Testis (tissue), 2 donors: ENCODE measurements at regions not wholly inside any gene's neighbourhood (a gene's known extent, or its start where the extent isn't known, plus 50 kb on each side); places are given as distances from the start of the nearest gene placed in this dataset.

Experiments
- DNase-seq: peaks from one replicate; pipeline ENCODE4 v3.0.0-alpha.2; 2019
- H3K27ac ChIP-seq, 2 donors: fragments of 200-600 bp; sonication (generic); one replicate each; pipeline ENCODE4 v1.5.1; 2019
- H3K27me3 ChIP-seq: fragments of 200-600 bp; sonication (generic); one replicate; pipeline ENCODE4 v1.5.1; 2019
- H3K36me3 ChIP-seq: fragments of 200-600 bp; sonication (generic); one replicate; pipeline ENCODE4 v1.5.1; 2017; ENCODE audit warnings: low read depth; ENCODE audit errors: missing control alignments
- H3K4me1 ChIP-seq: fragments of 200-600 bp; sonication (generic); one replicate; pipeline ENCODE4 v1.5.1; 2019
- H3K4me3 ChIP-seq, 2 donors: fragments of 200-600 bp; sonication (generic); one replicate each; pipeline ENCODE4 v1.5.1; 2017 to 2019
- H3K9me3 ChIP-seq: fragments of 200-600 bp; sonication (generic); one replicate; pipeline ENCODE4 v1.5.1; 2017
- CTCF ChIP-seq, 3 experiments: fragments of 450-650 bp in 2 of 3; fragments of 200-600 bp in 1 of 3; sonication (generic) in 1 of 3; IDR thresholded peaks; one replicate each; pipeline ENCODE4 v1.5.1; 2016 to 2019; ENCODE audit warnings: antibody characterized with exemption in 3 of 3, mild to moderate bottlenecking in 2 of 3, moderate library complexity in 1 of 3
- POLR2A ChIP-seq: fragments of 450-650 bp; IDR thresholded peaks from one replicate; pipeline ENCODE4 v1.6.1; 2017; ENCODE audit warnings: antibody characterized with exemption, mild to moderate bottlenecking, moderate library complexity
- WGBS, 2 donors: methylation state at CpG; one replicate each; pipeline ENCODE4 v1.1.5; 2018; 5-methylcytosine and 5-hydroxymethylcytosine counted together
- intact Hi-C: fragments of 100-400 bp; cut with DNase I; formaldehyde crosslinking; loops from one replicate; pipeline ENCODE4 v1.15.1; 2023; ENCODE audit warnings: low total_unique reads

GRCh38 chr18:79607361-79607952, 72.1 kb upstream of the CTDP1 start:
- intact Hi-C loops: no loop called here
- Histone ChIP-seq H3K27me3 (no peaks in the 10 kb centered on the region), H3K4me1 (no peaks in the 10 kb centered on the region), H3K9me3 (no peaks in the 10 kb centered on the region), H3K27ac (no peak overlapping the region), H3K4me3 (no peak overlapping the region), H3K36me3 (no peaks in the 10 kb centered on the region)
- no peak for TF ChIP-seq POLR2A
- TF ChIP-seq CTCF (IDR thresholded peaks at IDR 0.05): no peak
- WGBS, 2 donors: 84 to 87% methylated on average over 8 to 23 of the region's 25 CpGs
- no peak for DNase-seq

- no peaks in the 10 kb centered on the region for H3K27me3 ChIP-seq
Observed at GRCh38 chr18:79608069-79608468, 71.5 kb upstream of the CTDP1 start.

DNA sequence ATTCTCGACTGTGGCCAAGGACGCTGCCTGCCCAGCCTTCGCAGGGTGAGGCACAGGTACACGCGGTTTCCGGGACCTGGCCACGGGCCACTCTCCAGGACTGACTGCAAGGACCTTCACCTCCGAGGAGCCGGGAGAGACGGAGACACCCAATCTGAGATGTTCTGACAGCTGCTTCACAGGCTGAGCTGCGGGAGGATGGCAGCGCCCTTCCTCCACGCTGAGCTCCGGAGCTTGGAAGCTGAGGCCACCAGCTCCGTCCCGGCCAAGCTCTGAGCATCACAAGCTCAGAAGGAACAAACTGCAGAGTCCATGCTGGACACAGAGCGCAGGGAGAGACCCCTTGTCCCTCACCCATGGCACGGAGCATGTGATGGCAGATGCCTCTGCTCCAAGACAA, 71.1 kb upstream of the CTDP1 start:
- H3K4me1 ChIP-seq: no peaks in the 10 kb centered on the region
- H3K27me3 ChIP-seq: no peaks in the 10 kb centered on the region
- no peak overlapping the region for H3K27ac ChIP-seq
- H3K4me3 ChIP-seq: no peak overlapping the region
- no peak for DNase-seq
- TF ChIP-seq CTCF (IDR thresholded peaks at IDR 0.05): no peak
- no peak for TF ChIP-seq POLR2A
- no peaks in the 10 kb centered on the region for H3K36me3 ChIP-seq
- H3K9me3 ChIP-seq: no peaks in the 10 kb centered on the region
- WGBS, 2 donors: 73 to 82% methylated on average over 13 to 18 of the region's 18 CpGs
- intact Hi-C loops: no loop called here

More at GRCh38 chr18:79608069-79608468, 71.5 kb upstream of the CTDP1 start:
- Histone ChIP-seq H3K4me1 (no peaks in the 10 kb centered on the region), H3K27ac (no peak overlapping the region), H3K4me3 (no peak overlapping the region), H3K9me3 (no peaks in the 10 kb centered on the region), H3K36me3 (no peaks in the 10 kb centered on the region)
- 66 to 75% methylated on average over 7 to 9 of the region's 9 CpGs for WGBS, 2 donors
- TF ChIP-seq CTCF (IDR thresholded peaks at IDR 0.05) (no peak), POLR2A (no peak)
- intact Hi-C loops: no loop called here
- DNase-seq: no peak

DNA sequence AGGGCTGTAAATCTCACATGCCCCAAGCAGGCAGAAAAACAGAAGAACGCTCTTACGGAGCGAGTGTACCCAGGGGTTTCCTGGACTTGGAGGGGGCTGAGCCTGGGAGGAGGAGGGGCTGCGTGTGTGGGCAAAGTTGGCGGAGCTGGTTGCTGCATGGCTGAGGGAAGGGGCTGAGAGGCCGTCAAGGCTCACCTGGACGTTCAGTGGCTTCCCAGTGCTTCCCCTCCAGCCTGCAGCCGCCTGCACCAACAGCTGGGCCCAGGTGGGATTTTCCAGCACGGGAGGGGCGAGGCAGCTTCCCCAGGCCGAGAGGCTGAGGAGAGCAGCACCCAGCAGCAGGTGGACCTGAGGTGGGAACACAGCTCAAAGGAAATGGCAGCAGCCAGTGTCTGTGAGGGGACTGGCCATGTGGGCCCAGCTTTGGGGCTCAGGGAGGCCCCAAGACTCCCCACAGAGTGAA, 70.6 kb upstream of the CTDP1 start:
- TF ChIP-seq CTCF (IDR thresholded peaks at IDR 0.05) (no peak), POLR2A (no peak)
- H3K4me3 ChIP-seq: no peak overlapping the region
- H3K9me3 ChIP-seq: no peaks in the 10 kb centered on the region
- DNase-seq: no peak
- 73 to 84% methylated on average over 10 to 11 of the region's 11 CpGs for WGBS, 2 donors
- H3K36me3 ChIP-seq: no peaks in the 10 kb centered on the region
- no peak overlapping the region for H3K27ac ChIP-seq
- intact Hi-C loops: no loop called here
- no peaks in the 10 kb centered on the region for H3K4me1 ChIP-seq
- H3K27me3 ChIP-seq: no peaks in the 10 kb centered on the region

DNA sequence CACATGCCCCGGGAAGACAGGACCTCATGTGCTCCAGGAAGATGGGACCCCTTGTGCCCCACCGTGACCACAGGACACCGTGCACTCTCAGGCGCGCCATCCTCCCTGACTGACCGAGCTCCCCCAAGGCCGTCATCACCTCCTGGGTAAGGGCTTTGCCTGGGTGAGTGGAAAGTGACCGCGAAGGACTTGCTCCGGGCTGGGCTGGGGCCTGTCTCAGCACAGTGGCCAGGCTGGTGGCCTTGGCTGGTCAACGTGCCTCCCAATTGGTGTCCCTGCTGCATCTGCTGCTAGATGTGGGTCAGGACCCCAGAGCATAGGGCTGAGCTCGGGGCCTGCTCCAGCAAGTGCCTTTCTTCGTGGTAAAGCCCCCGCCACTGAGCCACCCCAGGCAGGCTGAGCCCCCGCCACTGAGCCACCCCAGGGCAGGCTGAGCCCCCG, 69.7 kb upstream of the CTDP1 start:
- no peak for DNase-seq
- no peaks in the 10 kb centered on the region for H3K4me1 ChIP-seq
- intact Hi-C loops: no loop called here
- no peak for TF ChIP-seq CTCF (IDR thresholded peaks at IDR 0.05)
- no peak for TF ChIP-seq POLR2A
- H3K9me3 ChIP-seq: no peaks in the 10 kb centered on the region
- H3K36me3 ChIP-seq: no peaks in the 10 kb centered on the region
- no peaks in the 10 kb centered on the region for H3K27me3 ChIP-seq
- no peak overlapping the region for H3K4me3 ChIP-seq
- H3K27ac ChIP-seq: no peak overlapping the region
- WGBS, 2 donors: 89 to 98% methylated on average over 3 to 16 of the region's 16 CpGs
